Stomach (tissue), 4 donors: ENCODE measurements at regions not wholly inside any gene's neighbourhood (a gene's known extent, or its start where the extent isn't known, plus 50 kb on each side); places are given as distances from the start of the nearest gene placed in this dataset.

Experiments
- POLR2A ChIP-seq, 4 donors: fragments of 450-650 bp; IDR thresholded peaks; one replicate each; pipeline ENCODE4 v1.6.1; 2016; ENCODE audit warnings: antibody characterized with exemption in 4 of 4, control low read depth in 2 of 4, mild to moderate bottlenecking in 1 of 4, moderate library complexity in 1 of 4
- TF ChIP-seq, protein P1 (sequence below), 7 experiments: fragments of 450-650 bp in 4 of 7; fragments of 200-600 bp in 3 of 7; sonication (generic) in 3 of 7; IDR thresholded peaks; one replicate each; pipeline ENCODE4 v1.5.1; 2016 to 2019; ENCODE audit warnings: antibody characterized with exemption in 7 of 7, control low read depth in 2 of 7, mild to moderate bottlenecking in 1 of 7

DNA sequence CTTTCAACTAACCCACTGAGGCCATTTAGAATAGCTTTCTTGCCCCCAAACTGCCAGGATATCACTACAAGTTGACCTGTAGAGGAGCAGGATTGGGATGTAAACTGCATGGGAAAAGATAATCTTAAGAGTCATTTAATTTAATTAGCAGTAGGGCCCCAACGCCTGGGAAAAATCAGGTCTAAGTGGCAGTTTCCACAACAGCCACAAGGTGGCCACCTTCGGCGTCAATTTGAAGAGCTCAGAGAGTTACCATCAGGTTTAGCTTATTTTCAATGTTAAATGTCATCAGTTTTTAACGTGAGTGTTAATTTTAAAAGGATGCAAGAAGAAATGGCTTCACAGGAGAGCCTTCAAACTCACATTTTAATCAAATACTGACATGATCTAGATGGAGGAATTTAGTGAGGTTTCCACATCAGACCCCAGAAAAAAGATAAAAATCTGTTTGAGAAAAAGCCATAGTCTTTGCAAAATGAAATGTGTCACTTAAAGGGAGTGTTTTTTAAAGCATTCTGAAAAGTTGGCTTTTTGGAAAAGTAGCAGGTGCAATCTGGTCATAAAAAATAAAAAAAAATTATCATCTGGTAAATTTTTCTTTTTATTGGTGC is 77.3 kb upstream of the UPP2 start:
- TF ChIP-seq, protein P1, sequence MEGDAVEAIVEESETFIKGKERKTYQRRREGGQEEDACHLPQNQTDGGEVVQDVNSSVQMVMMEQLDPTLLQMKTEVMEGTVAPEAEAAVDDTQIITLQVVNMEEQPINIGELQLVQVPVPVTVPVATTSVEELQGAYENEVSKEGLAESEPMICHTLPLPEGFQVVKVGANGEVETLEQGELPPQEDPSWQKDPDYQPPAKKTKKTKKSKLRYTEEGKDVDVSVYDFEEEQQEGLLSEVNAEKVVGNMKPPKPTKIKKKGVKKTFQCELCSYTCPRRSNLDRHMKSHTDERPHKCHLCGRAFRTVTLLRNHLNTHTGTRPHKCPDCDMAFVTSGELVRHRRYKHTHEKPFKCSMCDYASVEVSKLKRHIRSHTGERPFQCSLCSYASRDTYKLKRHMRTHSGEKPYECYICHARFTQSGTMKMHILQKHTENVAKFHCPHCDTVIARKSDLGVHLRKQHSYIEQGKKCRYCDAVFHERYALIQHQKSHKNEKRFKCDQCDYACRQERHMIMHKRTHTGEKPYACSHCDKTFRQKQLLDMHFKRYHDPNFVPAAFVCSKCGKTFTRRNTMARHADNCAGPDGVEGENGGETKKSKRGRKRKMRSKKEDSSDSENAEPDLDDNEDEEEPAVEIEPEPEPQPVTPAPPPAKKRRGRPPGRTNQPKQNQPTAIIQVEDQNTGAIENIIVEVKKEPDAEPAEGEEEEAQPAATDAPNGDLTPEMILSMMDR (IDR thresholded peaks at IDR 0.05): peak in 5 of 7 experiments; percentile 49 to 83 (median 78)
- TF ChIP-seq POLR2A (IDR thresholded peaks at IDR 0.05): no peak
